Endothelial cell of umbilical vein (primary cell): ENCODE measurements at regions not wholly inside any gene's neighbourhood (a gene's known extent, or its start where the extent isn't known, plus 50 kb on each side); places are given as distances from the start of the nearest gene placed in this dataset.

Experiments
- EZH2 ChIP-seq: IDR thresholded peaks from 2 replicates; pipeline ENCODE4 v1.6.1; 2012; ENCODE audit warnings: borderline replicate concordance, low read depth, mild to moderate bottlenecking, moderate library complexity, low read length, inconsistent platforms; ENCODE audit not compliant: severe bottlenecking
- GATA2 ChIP-seq: IDR thresholded peaks from 2 replicates; pipeline ENCODE4 v1.7.0; 2011; ENCODE audit warnings: low read depth, mild to moderate bottlenecking, moderate library complexity, mixed read lengths, low read length; ENCODE audit not compliant: insufficient read length, insufficient read depth
- JUN ChIP-seq: IDR thresholded peaks from 2 replicates; pipeline ENCODE4 v1.6.1; 2011; ENCODE audit warnings: borderline replicate concordance, low read depth; ENCODE audit not compliant: insufficient read length, insufficient read depth
- MYC ChIP-seq: IDR thresholded peaks from one replicate; pipeline ENCODE4 v1.6.1; 2011; ENCODE audit warnings: mild to moderate bottlenecking, low read depth, low read length
- POLR2A ChIP-seq: IDR thresholded peaks from 2 replicates; pipeline ENCODE4 v1.6.1; 2012; ENCODE audit warnings: low read depth, mild to moderate bottlenecking, control low read depth, low read length
- POLR2AphosphoS5 ChIP-seq: IDR thresholded peaks from 2 replicates; pipeline ENCODE4 v1.6.1; 2012; ENCODE audit warnings: low read depth, mild to moderate bottlenecking, control low read depth, low read length, moderate library complexity; ENCODE audit not compliant: insufficient read depth
- TF ChIP-seq, protein P1 (sequence below), 2 donors: IDR thresholded peaks; 1 replicate in 1 of 2; 2 replicates in 1 of 2; pipeline ENCODE4 v1.5.1; 2011; ENCODE audit warnings: low read length in 2 of 2, mild to moderate bottlenecking in 2 of 2, moderate library complexity in 2 of 2, control low read depth in 1 of 2, inconsistent platforms in 1 of 2, low read depth in 1 of 2; ENCODE audit not compliant: insufficient read depth in 1 of 2; ENCODE audit errors: extremely low read depth in 1 of 2
- TF ChIP-seq, protein P2 (sequence below): IDR thresholded peaks from 2 replicates; pipeline ENCODE4 v1.6.1; 2011; ENCODE audit not compliant: insufficient read depth, insufficient read length

- TF ChIP-seq EZH2 (no peak), POLR2A (no peak), GATA2 (no peak), JUN (no peak), POLR2AphosphoS5 (no peak), MYC (no peak)
- TF ChIP-seq, protein P1, sequence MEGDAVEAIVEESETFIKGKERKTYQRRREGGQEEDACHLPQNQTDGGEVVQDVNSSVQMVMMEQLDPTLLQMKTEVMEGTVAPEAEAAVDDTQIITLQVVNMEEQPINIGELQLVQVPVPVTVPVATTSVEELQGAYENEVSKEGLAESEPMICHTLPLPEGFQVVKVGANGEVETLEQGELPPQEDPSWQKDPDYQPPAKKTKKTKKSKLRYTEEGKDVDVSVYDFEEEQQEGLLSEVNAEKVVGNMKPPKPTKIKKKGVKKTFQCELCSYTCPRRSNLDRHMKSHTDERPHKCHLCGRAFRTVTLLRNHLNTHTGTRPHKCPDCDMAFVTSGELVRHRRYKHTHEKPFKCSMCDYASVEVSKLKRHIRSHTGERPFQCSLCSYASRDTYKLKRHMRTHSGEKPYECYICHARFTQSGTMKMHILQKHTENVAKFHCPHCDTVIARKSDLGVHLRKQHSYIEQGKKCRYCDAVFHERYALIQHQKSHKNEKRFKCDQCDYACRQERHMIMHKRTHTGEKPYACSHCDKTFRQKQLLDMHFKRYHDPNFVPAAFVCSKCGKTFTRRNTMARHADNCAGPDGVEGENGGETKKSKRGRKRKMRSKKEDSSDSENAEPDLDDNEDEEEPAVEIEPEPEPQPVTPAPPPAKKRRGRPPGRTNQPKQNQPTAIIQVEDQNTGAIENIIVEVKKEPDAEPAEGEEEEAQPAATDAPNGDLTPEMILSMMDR (IDR thresholded peaks at IDR 0.05; ENCODE audit: extremely low read depth in 1 of 2, insufficient read depth in 1 of 2, low read depth in 1 of 2, low read length in 2 of 2), result no peak
- TF ChIP-seq, protein P2, sequence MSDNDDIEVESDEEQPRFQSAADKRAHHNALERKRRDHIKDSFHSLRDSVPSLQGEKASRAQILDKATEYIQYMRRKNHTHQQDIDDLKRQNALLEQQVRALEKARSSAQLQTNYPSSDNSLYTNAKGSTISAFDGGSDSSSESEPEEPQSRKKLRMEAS, result no peak
These were observed 207.7 kb upstream of the JARID2 start for GRCh38 chr6:15038013-15038791.
